OCI-M2 (cell line): ENCODE measurements at regions not wholly inside any gene's neighbourhood (a gene's known extent, or its start where the extent isn't known, plus 50 kb on each side); places are given as distances from the start of the nearest gene placed in this dataset.

Source experiments
- DNase-seq: peaks from one replicate; lab custom pipeline; 2025; ENCODE audit not compliant: unreplicated experiment; lab: John Stamatoyannopoulos, UW

DNA sequence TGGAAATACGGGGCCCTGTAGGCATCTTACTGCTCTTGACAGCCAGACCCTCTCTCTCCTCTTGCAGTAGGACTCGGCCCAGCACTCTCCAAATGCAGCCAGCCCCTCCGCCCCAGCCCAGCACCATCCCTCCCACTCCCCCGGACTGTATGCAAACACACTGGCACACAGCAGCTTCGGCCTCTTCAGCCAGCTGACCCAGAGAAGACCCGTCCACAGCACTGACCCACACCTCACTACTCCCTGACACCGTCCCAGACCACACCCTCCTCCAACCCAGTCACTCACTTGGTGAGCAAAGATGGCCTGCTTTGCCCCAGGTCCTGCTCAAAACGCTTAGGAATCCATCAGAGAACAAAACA lies 164.6 kb downstream of the IGLL1 start:
- no peak for DNase-seq

- DNase-seq: no peak
Measured at GRCh38 chr22:23414727-23415489, 165.2 kb downstream of the IGLL1 start.

DNA sequence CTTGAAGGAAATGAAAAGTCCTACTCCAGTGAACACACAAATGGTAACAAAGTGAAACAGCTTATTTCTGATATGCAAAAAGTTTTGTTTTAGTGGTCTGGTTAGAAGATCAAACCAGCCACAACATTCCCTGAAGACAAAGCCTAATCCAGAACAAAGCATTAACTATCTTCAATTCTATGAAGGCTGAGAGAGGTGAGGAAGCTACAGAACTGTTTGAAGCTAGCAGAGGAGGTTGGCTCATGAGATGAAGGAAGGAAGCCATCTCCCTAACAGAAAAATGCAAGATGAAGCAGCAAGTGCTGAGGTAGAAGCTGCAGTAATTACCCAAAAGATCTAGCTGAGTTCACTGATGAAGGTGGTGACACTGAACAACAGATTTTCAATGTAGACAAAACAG lies 168.4 kb downstream of the IGLL1 start:
- DNase-seq: no peak

GRCh38 chr22:23410411-23410810 lies 169.7 kb downstream of the IGLL1 start:
- DNase-seq: no peak

- DNase-seq: no peak
Measured at GRCh38 chr22:23409976-23410375, 170.1 kb downstream of the IGLL1 start.

DNA sequence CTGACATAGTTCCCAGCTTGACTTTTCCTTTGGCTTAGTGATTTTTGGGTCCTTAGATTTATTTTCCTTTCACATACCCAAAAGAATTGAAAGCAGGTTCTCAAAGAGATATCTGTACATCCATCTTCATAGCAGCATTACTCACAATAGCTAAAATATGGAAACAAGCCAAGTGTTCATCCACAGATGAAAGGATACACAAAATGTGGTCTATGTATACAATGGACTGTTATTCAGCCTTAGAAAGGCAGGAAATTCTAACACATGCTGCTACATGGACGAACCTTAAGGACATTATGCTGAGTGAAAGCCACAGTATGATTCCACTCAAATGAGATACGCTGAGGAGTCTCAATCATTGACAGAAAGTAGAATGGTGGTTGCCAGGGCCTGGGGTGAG lies 171.8 kb downstream of the IGLL1 start:
- DNase-seq: no peak

GRCh38 chr22:23405366-23405851 lies 174.7 kb downstream of the IGLL1 start:
- DNase-seq: no peak

DNA sequence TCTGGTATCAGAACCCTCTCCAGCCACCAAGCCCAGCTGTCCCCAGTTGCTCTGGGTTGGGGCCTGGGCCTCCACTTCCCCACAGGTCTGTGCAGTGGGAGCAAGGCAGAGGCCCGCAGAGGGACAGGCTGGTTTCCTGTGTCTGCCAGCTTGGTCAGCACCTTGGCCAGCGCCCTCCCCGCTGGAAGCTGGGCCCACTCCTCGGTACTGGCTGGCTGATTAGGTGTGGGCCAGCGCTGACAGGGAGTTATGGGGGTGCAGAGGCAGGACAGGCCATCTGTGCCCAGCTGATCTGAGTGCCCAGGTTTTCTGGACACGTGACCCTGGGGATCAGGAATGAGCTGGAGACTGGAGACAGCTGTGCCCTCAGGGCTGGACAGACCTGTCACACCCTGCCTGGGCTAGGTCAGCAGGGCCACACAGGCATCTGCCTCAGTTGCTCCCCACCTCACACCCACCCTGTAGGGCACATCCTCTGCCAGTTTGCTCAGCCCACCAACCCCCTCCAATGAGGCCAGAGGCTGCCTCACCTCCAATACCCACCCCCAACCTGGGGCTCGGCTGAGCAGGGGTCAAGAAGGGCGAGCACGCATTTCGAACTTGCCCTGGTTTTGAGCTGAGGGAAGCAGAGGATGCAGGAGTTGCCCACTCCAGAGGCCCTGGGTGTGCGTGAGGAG lies 175.3 kb downstream of the IGLL1 start:
- DNase-seq: peak; percentile 2

GRCh38 chr22:23403720-23404688 lies 176.1 kb downstream of the IGLL1 start:
- DNase-seq: no peak

DNA sequence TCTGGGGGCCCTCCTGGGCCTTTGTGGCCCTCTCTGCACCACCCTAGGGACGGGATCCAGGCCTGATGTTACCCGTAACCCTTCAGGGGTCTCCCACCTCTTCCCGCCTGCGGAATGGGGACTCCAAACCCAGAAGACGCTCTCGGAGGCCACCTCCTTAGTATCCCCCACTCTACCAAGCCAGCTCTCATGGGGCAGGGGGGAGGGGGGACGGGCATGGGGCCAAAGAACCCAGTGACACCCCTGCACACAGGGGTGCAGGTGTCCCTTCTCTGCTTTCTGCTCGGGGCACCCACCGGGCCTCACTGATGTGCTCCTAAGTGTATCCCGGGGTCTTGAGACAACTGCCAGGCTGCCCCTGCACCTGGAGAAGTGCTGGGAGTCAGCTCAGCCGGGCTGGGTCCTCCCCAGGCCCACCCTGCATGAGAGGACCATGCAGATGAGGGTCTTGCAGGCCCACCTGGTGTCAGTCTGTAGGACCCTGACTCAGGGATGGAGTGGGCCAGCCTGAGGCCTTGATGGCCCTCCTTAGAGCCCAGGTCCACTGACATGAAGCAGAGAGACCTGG lies 176.9 kb downstream of the IGLL1 start:
- DNase-seq: no peak

- DNase-seq: no peak
Measured at GRCh38 chr22:23402275-23403151, 177.6 kb downstream of the IGLL1 start.

DNA sequence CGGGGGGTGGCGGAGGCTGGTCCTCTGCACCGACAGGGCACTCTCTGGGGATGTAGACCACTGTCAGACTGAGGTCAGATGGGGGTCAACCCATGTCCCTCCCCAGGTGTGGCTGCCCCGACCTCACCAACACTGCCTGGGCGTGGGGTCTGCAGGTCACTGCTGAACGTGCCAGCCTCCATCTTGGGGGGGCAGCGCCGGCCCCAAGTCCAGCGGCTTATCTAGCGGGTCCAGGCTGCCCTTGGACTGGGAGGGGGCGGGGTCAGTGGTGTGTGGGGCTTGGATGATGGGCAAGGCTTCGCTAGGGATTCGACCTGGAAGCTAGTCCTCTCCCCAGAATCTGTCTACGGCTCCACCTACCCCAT lies 178.2 kb downstream of the IGLL1 start:
- no peak for DNase-seq

DNA sequence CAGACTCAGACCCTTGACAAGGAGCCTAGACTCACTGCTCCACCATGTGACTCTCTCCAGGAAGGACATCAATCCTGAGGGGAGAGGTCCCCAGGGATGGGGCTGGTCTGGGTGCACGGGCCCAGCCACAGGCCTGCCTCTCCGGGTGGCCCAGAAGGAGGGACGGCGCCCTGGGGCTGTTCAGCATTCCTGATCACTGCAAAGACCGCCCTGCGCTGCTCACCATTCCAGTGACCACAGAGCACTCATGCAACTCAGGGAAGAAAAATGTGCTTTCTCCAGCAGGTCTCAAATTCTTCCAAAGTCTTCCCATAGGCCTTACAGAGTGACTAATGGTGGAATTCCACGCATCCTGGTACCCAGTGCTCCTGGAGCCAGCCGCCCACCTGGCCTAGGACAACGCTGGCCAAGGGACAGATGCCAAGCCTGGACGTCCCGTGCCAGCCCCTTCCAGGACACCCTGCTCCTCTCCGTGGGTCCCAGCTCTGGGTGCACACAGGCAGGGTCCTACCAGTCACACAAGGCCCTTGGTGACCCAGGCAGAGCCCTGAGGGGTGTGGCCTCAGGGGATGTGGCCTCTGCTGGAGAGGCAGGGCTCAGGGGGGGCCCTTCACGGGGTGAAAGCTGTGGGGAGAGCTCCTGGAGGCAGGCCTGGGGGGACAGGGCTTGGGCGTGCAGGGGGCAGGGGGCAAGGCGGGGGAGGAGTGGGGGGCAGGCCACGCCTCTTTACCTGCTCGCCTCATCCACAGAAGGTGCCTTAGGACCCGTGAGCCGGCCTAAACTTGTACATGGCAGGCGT lies 178.8 kb downstream of the IGLL1 start:
- no peak for DNase-seq

DNA sequence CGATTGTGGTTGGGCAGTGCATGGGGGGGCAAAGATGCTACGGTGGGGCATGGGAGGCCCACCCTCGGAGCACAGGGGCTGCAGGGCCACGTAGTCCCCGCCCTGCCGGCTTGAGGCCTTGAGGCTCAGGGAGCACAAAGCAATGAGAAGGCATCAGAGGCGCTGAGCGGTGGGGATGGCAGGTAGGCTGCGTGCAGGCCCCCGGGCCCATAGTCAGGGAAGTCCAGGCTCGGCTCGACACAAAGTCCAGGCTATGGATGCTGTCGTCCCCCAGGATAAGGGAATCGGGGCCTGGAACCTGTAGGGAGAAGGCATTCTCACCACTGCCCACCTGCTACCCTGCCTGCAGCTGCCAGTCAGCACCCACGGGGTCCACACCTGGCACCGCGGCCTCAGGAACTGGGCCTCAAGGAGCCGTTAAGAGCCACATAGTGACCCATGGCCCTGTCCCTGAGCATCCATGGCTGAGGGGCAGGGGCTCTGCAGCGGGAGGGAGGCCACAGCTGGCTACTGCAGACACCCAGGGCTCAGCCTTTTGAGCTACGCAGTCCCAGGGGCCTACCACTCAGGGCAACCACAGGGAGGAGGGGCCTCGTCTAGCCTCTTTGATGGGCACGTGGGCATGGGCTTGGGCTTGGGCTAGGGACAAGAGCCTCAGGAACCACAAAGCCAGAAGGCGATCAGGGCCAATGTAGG lies 179.7 kb downstream of the IGLL1 start:
- DNase-seq: no peak

DNA sequence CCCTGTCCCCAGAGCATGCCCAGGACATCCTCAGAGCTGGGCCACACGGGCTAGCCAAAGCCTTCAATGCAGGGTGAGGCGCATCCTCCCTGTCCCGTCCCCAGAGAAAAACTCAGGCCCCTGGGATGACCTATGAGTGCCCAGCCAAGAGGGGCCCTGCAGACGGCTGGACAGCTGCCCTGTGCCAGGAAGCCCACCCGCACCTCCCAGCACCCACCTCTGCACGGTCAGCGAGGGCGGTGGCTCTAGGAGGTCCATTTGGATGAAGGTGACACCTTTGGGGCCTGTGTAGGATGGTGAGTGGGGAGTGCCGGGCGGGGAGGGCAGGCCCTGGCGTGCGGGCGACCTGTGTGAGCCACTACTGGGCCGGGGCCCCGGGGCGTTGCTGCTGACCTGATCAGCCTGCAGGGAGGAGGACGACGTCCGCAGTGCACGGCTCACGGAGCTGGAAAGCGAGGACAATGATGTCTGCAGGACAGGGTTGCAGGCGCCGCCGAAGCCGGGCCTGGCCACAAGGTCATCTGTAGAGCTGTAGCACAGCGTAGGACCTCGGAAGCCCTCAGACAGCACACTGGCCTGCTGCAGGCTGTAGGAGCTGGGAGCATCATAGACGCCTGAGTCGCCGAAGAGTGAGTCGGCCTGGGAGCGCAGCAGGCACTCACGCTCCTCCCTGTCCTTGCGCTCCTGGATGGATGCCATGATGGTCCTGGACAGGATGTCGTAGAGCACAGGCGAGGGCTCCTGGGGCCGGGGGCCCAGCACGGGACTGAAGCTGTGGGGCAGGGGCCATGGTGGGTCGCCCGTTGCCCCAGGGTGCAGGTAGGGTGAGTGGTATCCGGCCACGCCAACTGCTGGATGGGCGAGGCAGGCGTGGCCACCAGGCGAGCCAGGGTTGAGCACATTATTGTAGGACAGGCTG lies 180.5 kb downstream of the IGLL1 start:
- DNase-seq: no peak

- no peak for DNase-seq
Measured at GRCh38 chr22:23398701-23399366, 181.3 kb downstream of the IGLL1 start.
